ENCODE measurements at regions not wholly inside any gene's neighbourhood (a gene's known extent, or its start where the extent isn't known, plus 50 kb on each side); places are given as distances from the start of the nearest gene placed in this dataset.

DNA sequence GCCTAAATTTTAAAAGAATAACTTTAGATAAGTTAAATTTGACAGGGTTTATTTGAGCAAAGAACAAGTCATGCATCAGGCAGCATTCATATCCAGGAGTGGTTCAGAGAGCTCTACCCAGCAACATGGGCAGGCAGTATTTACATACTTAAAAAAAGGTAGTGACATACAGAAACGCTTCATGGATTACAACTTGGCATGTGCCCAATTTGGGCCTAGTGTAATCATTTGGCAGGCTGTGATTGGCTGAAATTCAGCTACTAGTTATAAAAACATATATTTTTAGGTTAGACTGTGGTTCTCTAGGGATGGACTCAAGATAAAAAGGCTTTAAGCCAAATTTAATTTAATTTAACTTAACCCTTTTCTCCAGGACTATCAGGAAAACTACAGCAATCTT is 374.0 kb upstream of the ADAMTS16 start:
- TF ChIP-seq CTCF (IDR thresholded peaks at IDR 0.05) (no peak), POLR2A (IDR thresholded peaks at IDR 0.05) (no peak), EP300 (IDR thresholded peaks at IDR 0.05) (no peak)
